WTC11 (cell line): ENCODE measurements at regions not wholly inside any gene's neighbourhood (a gene's known extent, or its start where the extent isn't known, plus 50 kb on each side); places are given as distances from the start of the nearest gene placed in this dataset.

Experiments used
- TF ChIP-seq, protein P1 (sequence below): sonication (generic); formaldehyde crosslinking; IDR thresholded peaks from 2 replicates; pipeline ENCODE4 v1.8.1; 2022; ENCODE audit warnings: mild to moderate bottlenecking, missing genetic modification reagents, moderate library complexity, borderline replicate concordance
- TF ChIP-seq, protein P2 (sequence below): fragments of 250-450 bp; sonication (Bioruptor Pico); conservative IDR thresholded peaks from 2 replicates; pipeline ENCODE4 v1.9.0; 2021; ENCODE audit warnings: mild to moderate bottlenecking

DNA sequence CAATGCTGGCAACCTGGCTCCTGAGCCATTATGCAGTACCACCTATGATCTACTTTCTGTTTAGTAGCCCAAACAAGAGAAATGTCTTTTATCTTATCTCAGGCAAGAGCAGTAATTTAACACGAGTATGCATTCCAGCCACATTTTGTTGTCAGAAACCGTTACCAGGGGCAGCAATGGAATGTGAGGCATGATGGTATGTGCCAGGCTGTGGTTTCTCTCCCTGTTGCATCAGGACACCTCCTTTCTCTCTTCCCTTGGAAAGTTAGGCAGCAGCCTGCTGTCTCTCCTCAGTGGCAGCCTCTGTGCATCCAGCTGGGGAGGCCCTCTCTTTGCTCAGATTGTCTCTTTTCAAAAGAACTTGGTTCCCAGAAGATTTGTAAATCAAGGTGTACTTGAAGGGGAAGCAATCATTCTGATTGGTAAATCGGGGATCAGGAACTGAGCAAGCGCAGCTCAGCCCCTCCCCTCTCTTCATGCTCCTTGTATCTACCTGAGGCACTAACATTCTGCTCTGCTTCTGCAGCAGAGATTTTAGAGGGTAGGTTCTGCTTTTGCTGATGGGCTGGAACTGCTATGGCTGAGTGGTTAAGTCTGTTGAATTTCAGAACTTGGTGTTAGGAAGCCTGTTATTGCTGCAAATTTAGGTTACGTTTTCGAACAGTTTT lies 229.2 kb downstream of the ADAMTS15 start:
- TF ChIP-seq, protein P1, sequence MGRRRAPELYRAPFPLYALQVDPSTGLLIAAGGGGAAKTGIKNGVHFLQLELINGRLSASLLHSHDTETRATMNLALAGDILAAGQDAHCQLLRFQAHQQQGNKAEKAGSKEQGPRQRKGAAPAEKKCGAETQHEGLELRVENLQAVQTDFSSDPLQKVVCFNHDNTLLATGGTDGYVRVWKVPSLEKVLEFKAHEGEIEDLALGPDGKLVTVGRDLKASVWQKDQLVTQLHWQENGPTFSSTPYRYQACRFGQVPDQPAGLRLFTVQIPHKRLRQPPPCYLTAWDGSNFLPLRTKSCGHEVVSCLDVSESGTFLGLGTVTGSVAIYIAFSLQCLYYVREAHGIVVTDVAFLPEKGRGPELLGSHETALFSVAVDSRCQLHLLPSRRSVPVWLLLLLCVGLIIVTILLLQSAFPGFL (CRISPR knock-in tag) = no peak
- TF ChIP-seq, protein P2, sequence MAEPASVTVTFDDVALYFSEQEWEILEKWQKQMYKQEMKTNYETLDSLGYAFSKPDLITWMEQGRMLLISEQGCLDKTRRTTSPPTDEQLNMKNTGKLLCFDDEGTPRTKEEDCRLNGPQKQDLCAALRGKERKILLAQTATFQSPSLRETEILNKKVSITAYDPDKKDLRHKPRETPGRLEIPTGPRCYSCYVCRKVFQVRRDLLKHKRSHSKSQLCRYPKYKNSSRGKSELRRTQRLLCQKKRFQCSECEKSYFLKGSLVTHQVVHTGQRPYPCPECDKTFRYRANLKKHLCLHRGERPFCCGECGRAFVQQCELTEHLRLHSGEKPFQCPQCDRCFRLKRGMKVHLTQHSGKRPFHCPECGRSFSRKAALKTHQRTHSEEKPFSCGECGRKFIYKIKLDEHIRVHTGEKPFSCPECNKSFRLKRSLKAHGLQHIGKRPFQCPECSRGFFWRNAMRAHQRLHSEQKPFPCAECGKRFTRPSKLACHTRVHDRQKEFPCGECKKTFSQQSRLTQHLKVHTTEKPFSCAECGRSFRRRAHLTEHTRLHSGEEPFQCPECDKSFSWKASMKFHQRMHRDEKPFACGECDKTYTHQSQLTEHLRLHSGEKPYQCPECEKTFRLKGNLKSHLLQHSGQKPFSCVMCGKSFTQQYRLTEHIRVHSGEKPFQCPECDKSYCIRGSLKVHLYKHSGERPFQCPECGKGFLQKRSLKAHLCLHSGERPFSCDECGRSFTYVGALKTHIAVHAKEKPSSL (CRISPR knock-in tag) = no peak
